Lower leg skin (tissue), 3 donors: ENCODE measurements at regions not wholly inside any gene's neighbourhood (a gene's known extent, or its start where the extent isn't known, plus 50 kb on each side); places are given as distances from the start of the nearest gene placed in this dataset.

Experiments used
- CTCF ChIP-seq, 3 donors: fragments of 450-650 bp; IDR thresholded peaks; one replicate each; pipeline ENCODE4 v1.5.1; 2016; ENCODE audit warnings: antibody characterized with exemption in 3 of 3, mild to moderate bottlenecking in 3 of 3, moderate library complexity in 2 of 3
- POLR2A ChIP-seq, 2 donors: fragments of 450-650 bp; IDR thresholded peaks; one replicate each; pipeline ENCODE4 v1.6.1; 2016 to 2017; ENCODE audit warnings: antibody characterized with exemption in 2 of 2, mild to moderate bottlenecking in 1 of 2, moderate library complexity in 1 of 2

GRCh38 chr9:25602400-25603044 is 75.7 kb downstream of the TUSC1 start:
- no peak for TF ChIP-seq CTCF (IDR thresholded peaks at IDR 0.05)
- no peak for TF ChIP-seq POLR2A (IDR thresholded peaks at IDR 0.05)
